Common myeloid progenitor, CD34-positive (primary cell): ENCODE measurements at regions not wholly inside any gene's neighbourhood (a gene's known extent, or its start where the extent isn't known, plus 50 kb on each side); places are given as distances from the start of the nearest gene placed in this dataset.

Experiments
- CTCF ChIA-PET: fragments of 350-600 bp; sonication (Branson Sonifier 250); formaldehyde crosslinking; loops from one replicate; lab custom pipeline; 2021; ENCODE audit warnings: antibody characterized with exemption; lab: Charles Lee
- POLR2A ChIA-PET: fragments of 350-600 bp; sonication (Branson Sonifier 250); formaldehyde crosslinking; loops from one replicate; lab custom pipeline; 2021; ENCODE audit warnings: antibody characterized with exemption; lab: Charles Lee
- DNase-seq, 3 donors: peaks; one replicate each; pipeline versions ENCODE4 v3.0.0 to v3.0.0-alpha.2; 2013
- H3K27ac ChIP-seq, 2 experiments: 1 replicate in 1 of 2; 2 replicates in 1 of 2; pipeline ENCODE4 v1.7.0; 2013; ENCODE audit warnings: inconsistent platforms in 2 of 2, low read length in 2 of 2, mild to moderate bottlenecking in 2 of 2, low read depth in 1 of 2, moderate library complexity in 1 of 2; ENCODE audit not compliant: severe bottlenecking in 2 of 2, insufficient read depth in 1 of 2, poor library complexity in 1 of 2
- H3K27me3 ChIP-seq, 5 experiments: replicated peaks in 2 of 5; 1 replicate in 3 of 5; 2 replicates in 2 of 5; pipeline versions ENCODE4 v1.6.1 to v1.7.0; 2013; ENCODE audit warnings: low read length in 4 of 5, mild to moderate bottlenecking in 2 of 5, moderate library complexity in 2 of 5, inconsistent platforms in 1 of 5; ENCODE audit not compliant: insufficient read depth in 5 of 5, control insufficient read depth in 4 of 5
- H3K36me3 ChIP-seq, 4 experiments: 1 replicate in 2 of 4; 2 replicates in 2 of 4; pipeline versions ENCODE4 v1.6.1 to v1.7.0; 2013; ENCODE audit warnings: low read length in 3 of 4, control low read depth in 1 of 4, mild to moderate bottlenecking in 1 of 4; ENCODE audit not compliant: control insufficient read depth in 4 of 4, insufficient read depth in 4 of 4
- H3K4me1 ChIP-seq, 4 experiments: 1 replicate in 3 of 4; 2 replicates in 1 of 4; pipeline versions ENCODE4 v1.6.1 to v1.7.1; 2013; ENCODE audit warnings: low read length in 3 of 4, mild to moderate bottlenecking in 3 of 4, control low read depth in 1 of 4, inconsistent platforms in 1 of 4, moderate library complexity in 1 of 4; ENCODE audit not compliant: control insufficient read depth in 4 of 4, insufficient read depth in 4 of 4; ENCODE audit errors: control extremely low read depth in 1 of 4
- H3K4me3 ChIP-seq, 7 experiments: 1 replicate in 4 of 7; 2 replicates in 3 of 7; pipeline versions ENCODE4 v1.5.1 to v1.7.0; 2013; ENCODE audit warnings: mild to moderate bottlenecking in 7 of 7, low read length in 6 of 7, moderate library complexity in 6 of 7, inconsistent platforms in 2 of 7, low read depth in 2 of 7, control low read depth in 1 of 7; ENCODE audit not compliant: insufficient read depth in 4 of 7, control insufficient read depth in 1 of 7; ENCODE audit errors: extremely low read depth in 1 of 7
- H3K9me3 ChIP-seq, 5 experiments: 1 replicate in 4 of 5; 2 replicates in 1 of 5; pipeline versions ENCODE4 v1.6.1 to v1.7.1; 2013; ENCODE audit warnings: low read length in 4 of 5, mild to moderate bottlenecking in 2 of 5, inconsistent platforms in 1 of 5, low read depth in 1 of 5, moderate library complexity in 1 of 5; ENCODE audit not compliant: control insufficient read depth in 4 of 5, insufficient read depth in 2 of 5; ENCODE audit errors: control extremely low read depth in 1 of 5
- WGBS: methylation state at CpG from one replicate; pipeline ENCODE4 v1.1.5; 2013; ENCODE audit not compliant: insufficient coverage; 5-methylcytosine and 5-hydroxymethylcytosine counted together

- Histone ChIP-seq H3K27me3 (no peaks in the 10 kb centered on the region), H3K4me1 (no peaks in the 10 kb centered on the region), H3K4me3 (no peak overlapping the region), H3K27ac (no peak overlapping the region), H3K9me3 (peaks cover 0 to 4% (median 0%) of the 10 kb centered on the region in 5 experiments), H3K36me3 (no peaks in the 10 kb centered on the region)
- ChIA-PET POLR2A (no interaction called here), CTCF (no interaction called here)
- DNase-seq: no peak
- 75% methylated on average over 2 of the region's 3 CpGs for WGBS
These were observed 176.9 kb upstream of the GK2 start for GRCh38 chr4:79584902-79585301.

- ChIA-PET CTCF (no interaction called here), POLR2A (no interaction called here)
- DNase-seq: no peak
- H3K4me1 ChIP-seq: no peaks in the 10 kb centered on the region
- peaks cover 0 to 4% (median 0%) of the 10 kb centered on the region in 5 experiments for H3K9me3 ChIP-seq
- 100% methylated on average over 1 of the region's 1 CpG for WGBS
- no peaks in the 10 kb centered on the region for H3K27me3 ChIP-seq
- no peak overlapping the region for H3K27ac ChIP-seq
- H3K4me3 ChIP-seq: no peak overlapping the region
- no peaks in the 10 kb centered on the region for H3K36me3 ChIP-seq
These were observed 176.3 kb upstream of the GK2 start for GRCh38 chr4:79584352-79584751.

GRCh38 chr4:79578606-79579005, 170.6 kb upstream of the GK2 start:
- Histone ChIP-seq H3K27me3 (no peaks in the 10 kb centered on the region), H3K27ac (no peak overlapping the region), H3K4me1 (peaks cover 0 to 13% (median 10%) of the 10 kb centered on the region in 4 experiments), H3K36me3 (no peaks in the 10 kb centered on the region), H3K4me3 (no peak overlapping the region), H3K9me3 (no peaks in the 10 kb centered on the region)
- ChIA-PET CTCF (interaction anchor here (0.7 to 5.5 kb wide), 5 partner anchors 12 to 626 kb away, joined by 3 to 36 read pairs (median 5); no protein-coding TSS in a partner anchor), POLR2A (no interaction called here)
- no CpG with 5 or more reads among the region's 3 CpGs for WGBS
- DNase-seq: peak; percentile 8 to 85 (median 82)

GRCh38 chr4:79576429-79576753, 168.4 kb upstream of the GK2 start:
- H3K27ac ChIP-seq: no peak overlapping the region
- H3K9me3 ChIP-seq: no peaks in the 10 kb centered on the region
- peaks cover 0 to 13% (median 10%) of the 10 kb centered on the region in 4 experiments for H3K4me1 ChIP-seq
- DNase-seq: peak; percentile 69 to 82 (median 80)
- WGBS: 27% methylated on average over 3 of the region's 6 CpGs
- H3K36me3 ChIP-seq: no peaks in the 10 kb centered on the region
- ChIA-PET CTCF (interaction anchor here (0.6 to 5.5 kb wide), 12 partner anchors 9 to 624 kb away, joined by 3 to 36 read pairs (median 4); no protein-coding TSS in a partner anchor), POLR2A (no interaction called here)
- H3K4me3 ChIP-seq: no peak overlapping the region
- no peaks in the 10 kb centered on the region for H3K27me3 ChIP-seq

GRCh38 chr4:79575709-79576428, 167.8 kb upstream of the GK2 start:
- Histone ChIP-seq H3K4me3 (no peak overlapping the region), H3K36me3 (no peaks in the 10 kb centered on the region), H3K27ac (no peak overlapping the region), H3K4me1 (peaks cover 0 to 13% (median 10%) of the 10 kb centered on the region in 4 experiments), H3K9me3 (no peaks in the 10 kb centered on the region), H3K27me3 (no peaks in the 10 kb centered on the region)
- CTCF ChIA-PET: interaction anchor here (0.6 to 5.5 kb wide), 14 partner anchors 9 to 623 kb away, joined by 3 to 36 read pairs (median 3); no protein-coding TSS in a partner anchor
- WGBS: 89% methylated on average over 3 of the region's 7 CpGs
- POLR2A ChIA-PET: no interaction called here
- no peak for DNase-seq

GRCh38 chr4:79574741-79575451, 166.9 kb upstream of the GK2 start:
- H3K36me3 ChIP-seq: no peaks in the 10 kb centered on the region
- DNase-seq: no peak
- no peaks in the 10 kb centered on the region for H3K9me3 ChIP-seq
- H3K4me1 ChIP-seq: peaks cover 0 to 13% (median 10%) of the 10 kb centered on the region in 4 experiments
- H3K27ac ChIP-seq: no peak overlapping the region
- H3K4me3 ChIP-seq: no peak overlapping the region
- CTCF ChIA-PET: interaction anchor here (0.8 to 5.5 kb wide), 5 partner anchors 20 to 622 kb away, joined by 3 to 36 read pairs (median 7); no protein-coding TSS in a partner anchor
- POLR2A ChIA-PET: no interaction called here
- 100% methylated on average over 3 of the region's 7 CpGs for WGBS
- H3K27me3 ChIP-seq: no peaks in the 10 kb centered on the region

- no peak for DNase-seq
- Histone ChIP-seq H3K4me1 (no peaks in the 10 kb centered on the region), H3K4me3 (no peak overlapping the region), H3K27ac (no peak overlapping the region), H3K27me3 (no peaks in the 10 kb centered on the region), H3K9me3 (no peaks in the 10 kb centered on the region), H3K36me3 (no peaks in the 10 kb centered on the region)
- CTCF ChIA-PET: no interaction called here
- WGBS: no CpG with 5 or more reads among the region's 1 CpG
- POLR2A ChIA-PET: no interaction called here
These were observed 155.2 kb upstream of the GK2 start for GRCh38 chr4:79563219-79563618.
